ENCODE measurements at regions not wholly inside any gene's neighbourhood (a gene's known extent, or its start where the extent isn't known, plus 50 kb on each side); places are given as distances from the start of the nearest gene placed in this dataset.

DNA sequence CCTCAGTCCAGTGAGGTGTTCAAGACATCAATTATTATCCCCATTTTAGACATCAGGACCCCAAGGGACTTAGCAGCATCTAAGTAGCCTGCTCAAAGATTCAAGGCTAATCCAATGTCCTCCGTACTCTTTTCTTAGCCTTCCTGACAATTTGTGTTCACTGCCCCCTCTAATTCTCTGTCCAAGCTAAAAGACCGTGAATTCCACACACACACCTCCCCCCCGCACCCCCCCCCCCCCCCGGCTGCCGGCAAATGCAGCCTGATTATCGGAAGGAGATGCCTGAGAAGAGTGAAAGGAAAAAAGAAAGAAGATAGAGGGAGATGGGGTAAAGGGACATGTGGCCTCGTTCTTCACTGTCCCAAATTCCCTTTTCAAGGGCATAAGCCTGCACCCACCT lies 58.1 kb upstream of the NLK start:
- H2BK15ac ChIP-seq (ENCODE audit: low read depth, low read length) = no peak overlapping the region
- H4K5ac ChIP-seq (ENCODE audit: low read depth, low read length) = no peak overlapping the region
- ATAC-seq (ENCODE audit: low read depth) (no peak), DNase-seq (no peak)
- no peak overlapping the region for H2AFZ ChIP-seq (replicated peaks; ENCODE audit: low read length, poor library complexity)
- intact Hi-C loops (cut with micrococcal nuclease) (no loop called here), in situ Hi-C loops (cut with MboI; ENCODE audit: low sequenced_read_pairs) (no loop called here), dilution Hi-C loops (cut with HindIII; ENCODE audit: low sequenced_read_pairs, unreplicated experiment) (no loop called here)
- H3K9me1 ChIP-seq (ENCODE audit: insufficient read depth, low read length) = no peaks in the 10 kb centered on the region
- no peak overlapping the region for H4K8ac ChIP-seq (ENCODE audit: low read depth in 2 of 2, low read length in 2 of 2)
- no TSS peak for BruUV-seq (replicated peaks)
- no peak overlapping the region for H3K14ac ChIP-seq (replicated peaks; ENCODE audit: low read depth, low read length)
- H3K9ac ChIP-seq (ENCODE audit: low read depth, low read length) = no peak overlapping the region
- POLR2A ChIA-PET (ENCODE audit: unreplicated experiment) = no interaction called here
- no CpG with 5 or more reads among the region's 7 CpGs for WGBS, 2 experiments (ENCODE audit: extremely low coverage in 2 of 2, insufficient read length in 1 of 2)
- H3K4me3 ChIP-seq (ENCODE audit: insufficient read depth, low read depth, low read length) = no peak overlapping the region
- no peak overlapping the region for H3K56ac ChIP-seq (ENCODE audit: extremely low read depth, insufficient read depth, low read length)
- no peaks in the 10 kb centered on the region for H4K20me1 ChIP-seq (ENCODE audit: insufficient read depth, low read length)
- no peaks in the 10 kb centered on the region for H3K79me1 ChIP-seq (ENCODE audit: low read depth in 1 of 2, low read length in 2 of 2)
- H2BK20ac ChIP-seq (ENCODE audit: low read depth, low read length) = no peak overlapping the region
- no peak overlapping the region for H3K23ac ChIP-seq (ENCODE audit: low read depth, low read length)
- no peak overlapping the region for H3K27ac ChIP-seq (ENCODE audit: insufficient read depth, low read length)
- H3K4me1 ChIP-seq (ENCODE audit: control insufficient read depth, insufficient read depth, low read length) = no peaks in the 10 kb centered on the region
- no peak overlapping the region for H2AK9ac ChIP-seq (replicated peaks; ENCODE audit: low read depth, low read length, poor library complexity)
- H3K36me3 ChIP-seq (ENCODE audit: control insufficient read depth, insufficient read depth, low read length) = no peaks in the 10 kb centered on the region
- TF ChIP-seq POLR2A (IDR thresholded peaks at IDR 0.05; ENCODE audit: low read depth, low read length) (no peak), RFX5 (IDR thresholded peaks at IDR 0.05; ENCODE audit: low read depth, low read length) (no peak)
- CTCF ChIA-PET = no interaction called here
- H3K9me3 ChIP-seq (ENCODE audit: control insufficient read depth, insufficient read depth, low read length) = no peaks in the 10 kb centered on the region
- H3K4ac ChIP-seq (ENCODE audit: low read depth, low read length) = no peak overlapping the region
- peaks cover 17% of the 10 kb centered on the region for H3K27me3 ChIP-seq (ENCODE audit: control insufficient read depth, insufficient read depth, low read length)
- no peak overlapping the region for H3K4me2 ChIP-seq (ENCODE audit: low read depth, low read length)
- no peak overlapping the region for H2BK5ac ChIP-seq (ENCODE audit: low read depth, low read length, poor library complexity, severe bottlenecking)
- H4K91ac ChIP-seq (ENCODE audit: insufficient read depth, low read depth, low read length) = no peak overlapping the region
- H2BK120ac ChIP-seq (ENCODE audit: low read depth, low read length) = no peak overlapping the region
- H2AK5ac ChIP-seq (ENCODE audit: low read depth, low read length) = no peak overlapping the region
- H3K18ac ChIP-seq (ENCODE audit: low read depth, low read length) = no peak overlapping the region
